Adrenal gland (tissue), 9 donors: ENCODE measurements at regions not wholly inside any gene's neighbourhood (a gene's known extent, or its start where the extent isn't known, plus 50 kb on each side); places are given as distances from the start of the nearest gene placed in this dataset.

Experiments used
- DNase-seq, 7 donors: peaks; one replicate each; pipeline ENCODE4 v3.0.0-alpha.2; 2019 to 2020
- H3K27ac ChIP-seq, 5 donors: fragments of 200-600 bp; sonication (generic) in 4 of 5; 1 replicate in 3 of 5; 2 replicates in 2 of 5; pipeline versions ENCODE4 v1.5.1 to v1.8.0; 2016 to 2020; ENCODE audit warnings: mild to moderate bottlenecking in 1 of 5
- H3K27me3 ChIP-seq: fragments of 200-600 bp; 2 replicates; pipeline ENCODE4 v1.8.0; 2021
- H3K36me3 ChIP-seq, 2 donors: fragments of 200-600 bp; replicated peaks in 1 of 2; 1 replicate in 1 of 2; 2 replicates in 1 of 2; pipeline versions ENCODE4 v1.5.1 to v1.8.0; 2018 to 2022
- H3K4me1 ChIP-seq, 2 donors: fragments of 200-600 bp; replicated peaks in 1 of 2; 1 replicate in 1 of 2; 2 replicates in 1 of 2; pipeline versions ENCODE4 v1.5.1 to v1.8.0; 2018 to 2021
- H3K4me3 ChIP-seq, 4 donors: fragments of 200-600 bp; sonication (generic) in 3 of 4; one replicate each; pipeline ENCODE4 v1.5.1; 2016 to 2018
- H3K9me3 ChIP-seq, 3 donors: fragments of 200-600 bp; sonication (generic) in 1 of 3; replicated peaks in 1 of 3; 1 replicate in 2 of 3; 2 replicates in 1 of 3; pipeline versions ENCODE4 v1.5.1 to v1.8.0; 2016 to 2021
- POLR2A ChIP-seq, 2 donors: fragments of 450-650 bp; IDR thresholded peaks; one replicate each; pipeline ENCODE4 v1.6.1; 2017; ENCODE audit warnings: antibody characterized with exemption in 2 of 2, mild to moderate bottlenecking in 2 of 2, moderate library complexity in 1 of 2
- WGBS, 4 donors: extraction: QIAGEN DNeasy Blood & Tissue Kit in 2 of 4; methylation state at CpG; one replicate each; pipeline versions ENCODE4 v1.1.5 to v1.1.7; 2013 to 2017; 5-methylcytosine and 5-hydroxymethylcytosine counted together
- intact Hi-C, 2 donors: fragments of 100-400 bp; cut with DNase I; formaldehyde crosslinking; loops; one replicate each; pipeline versions ENCODE4 v1.14.1 to v1.15.0; 2022 to 2023
- TF ChIP-seq, protein P1 (sequence below), 6 experiments: fragments of 450-650 bp in 4 of 6; fragments of 200-600 bp in 2 of 6; sonication (generic) in 1 of 6; IDR thresholded peaks; 1 replicate in 5 of 6; 2 replicates in 1 of 6; pipeline versions ENCODE4 v1.5.1 to v1.8.0; 2016 to 2021; ENCODE audit warnings: antibody characterized with exemption in 6 of 6, mild to moderate bottlenecking in 2 of 6, moderate library complexity in 1 of 6
- donor health status: healthy with polysubstance abuse.
- donor health status: Bipolar disorder and iron deficiency.
- donor health status: DM: yes; HTN: yes; CAD: no.
- donor health status: DM: no; HTN: no; CAD: no.
- donor health status: DM: no; HTN: no; CAD: no.

DNA sequence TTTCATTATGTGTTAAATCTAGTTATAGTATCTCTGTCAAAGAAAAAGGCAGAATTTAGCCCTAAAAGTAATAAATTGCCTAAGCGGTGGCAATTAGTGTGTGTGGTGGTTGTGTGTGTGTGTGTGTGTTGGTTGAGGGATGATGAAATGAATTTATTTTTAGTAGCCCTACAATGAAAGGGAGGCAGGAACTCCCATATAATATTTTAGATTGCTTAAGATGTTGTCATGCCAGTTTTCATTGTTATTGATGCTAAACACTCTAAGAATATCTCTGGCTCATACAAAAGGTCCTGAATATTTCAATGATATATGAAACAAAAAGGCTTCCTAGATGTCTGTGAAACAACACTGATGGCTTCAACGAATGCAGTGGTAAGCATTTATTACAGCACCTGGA is 140.6 kb upstream of the TBC1D5 start:
- Histone ChIP-seq H3K9me3 (no peaks in the 10 kb centered on the region), H3K27me3 (no peaks in the 10 kb centered on the region), H3K4me3 (no peak overlapping the region), H3K4me1 (no peaks in the 10 kb centered on the region), H3K36me3 (no peaks in the 10 kb centered on the region), H3K27ac (no peak overlapping the region)
- 65 to 82% (median 76%) methylated on average over 2 of the region's 2 CpGs for WGBS, 4 donors
- intact Hi-C loops: no loop called here
- TF ChIP-seq POLR2A (IDR thresholded peaks at IDR 0.05): no peak
- TF ChIP-seq, protein P1, sequence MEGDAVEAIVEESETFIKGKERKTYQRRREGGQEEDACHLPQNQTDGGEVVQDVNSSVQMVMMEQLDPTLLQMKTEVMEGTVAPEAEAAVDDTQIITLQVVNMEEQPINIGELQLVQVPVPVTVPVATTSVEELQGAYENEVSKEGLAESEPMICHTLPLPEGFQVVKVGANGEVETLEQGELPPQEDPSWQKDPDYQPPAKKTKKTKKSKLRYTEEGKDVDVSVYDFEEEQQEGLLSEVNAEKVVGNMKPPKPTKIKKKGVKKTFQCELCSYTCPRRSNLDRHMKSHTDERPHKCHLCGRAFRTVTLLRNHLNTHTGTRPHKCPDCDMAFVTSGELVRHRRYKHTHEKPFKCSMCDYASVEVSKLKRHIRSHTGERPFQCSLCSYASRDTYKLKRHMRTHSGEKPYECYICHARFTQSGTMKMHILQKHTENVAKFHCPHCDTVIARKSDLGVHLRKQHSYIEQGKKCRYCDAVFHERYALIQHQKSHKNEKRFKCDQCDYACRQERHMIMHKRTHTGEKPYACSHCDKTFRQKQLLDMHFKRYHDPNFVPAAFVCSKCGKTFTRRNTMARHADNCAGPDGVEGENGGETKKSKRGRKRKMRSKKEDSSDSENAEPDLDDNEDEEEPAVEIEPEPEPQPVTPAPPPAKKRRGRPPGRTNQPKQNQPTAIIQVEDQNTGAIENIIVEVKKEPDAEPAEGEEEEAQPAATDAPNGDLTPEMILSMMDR (IDR thresholded peaks at IDR 0.05): no peak
- DNase-seq: no peak

DNA sequence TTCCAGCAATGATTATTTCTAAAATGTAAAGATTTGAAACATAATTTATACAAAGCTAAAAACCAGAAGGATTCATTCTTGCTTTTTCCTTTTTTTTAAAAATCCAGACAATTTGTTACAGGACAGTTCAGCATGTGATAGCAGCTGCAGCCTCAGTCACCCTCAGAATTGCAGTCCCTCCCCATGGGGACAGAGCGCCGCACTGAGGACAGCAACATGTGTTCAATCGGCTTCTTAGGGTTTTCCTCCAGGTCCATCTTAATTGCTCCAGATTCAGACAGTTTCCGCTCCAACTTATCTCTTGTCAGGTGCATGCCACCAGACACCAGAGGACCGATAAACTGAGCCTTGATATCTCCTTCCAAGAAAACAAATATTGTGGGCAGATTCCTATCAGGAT is 134.9 kb upstream of the TBC1D5 start:
- DNase-seq: no peak
- intact Hi-C loops: no loop called here

DNA sequence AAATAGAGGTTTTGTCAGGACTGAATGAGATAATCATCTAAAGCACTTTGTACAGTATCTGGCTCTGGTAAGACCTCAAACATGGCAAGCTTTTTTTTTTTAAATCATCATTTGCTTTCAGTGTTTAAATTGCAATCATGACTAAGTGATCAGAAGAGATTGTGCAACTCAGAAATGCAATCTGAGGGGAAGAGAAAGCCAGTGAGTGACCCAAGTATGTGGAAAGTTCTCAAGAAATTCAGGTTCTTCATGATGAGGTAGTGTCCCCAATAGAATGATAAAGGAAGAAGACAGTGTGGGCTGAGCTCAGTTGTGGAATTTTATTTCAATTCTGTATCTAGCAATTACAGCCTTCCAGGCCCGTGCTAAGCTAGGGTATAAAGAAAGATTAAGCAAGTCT is 132.2 kb upstream of the TBC1D5 start:
- H3K4me1 ChIP-seq: no peaks in the 10 kb centered on the region
- TF ChIP-seq POLR2A (IDR thresholded peaks at IDR 0.05): no peak
- TF ChIP-seq, protein P1 (IDR thresholded peaks at IDR 0.05): no peak
- H3K36me3 ChIP-seq: no peaks in the 10 kb centered on the region
- 59 to 86% (median 72%) methylated on average over 1 of the region's 1 CpG for WGBS, 4 donors
- H3K9me3 ChIP-seq: no peaks in the 10 kb centered on the region
- intact Hi-C loops: no loop called here
- no peak for DNase-seq
- H3K4me3 ChIP-seq: no peak overlapping the region
- H3K27ac ChIP-seq: no peak overlapping the region
- peaks cover 4% of the 10 kb centered on the region for H3K27me3 ChIP-seq

More for the DNA sequence above, 134.9 kb upstream of the TBC1D5 start:
- 83 to 92% (median 87%) methylated on average over 5 of the region's 5 CpGs for WGBS, 4 donors
- Histone ChIP-seq H3K36me3 (no peaks in the 10 kb centered on the region), H3K27me3 (no peaks in the 10 kb centered on the region), H3K4me3 (no peak overlapping the region), H3K9me3 (no peaks in the 10 kb centered on the region), H3K4me1 (no peaks in the 10 kb centered on the region), H3K27ac (no peak overlapping the region)
- TF ChIP-seq, protein P1 (IDR thresholded peaks at IDR 0.05): no peak
- TF ChIP-seq POLR2A (IDR thresholded peaks at IDR 0.05): no peak

DNA sequence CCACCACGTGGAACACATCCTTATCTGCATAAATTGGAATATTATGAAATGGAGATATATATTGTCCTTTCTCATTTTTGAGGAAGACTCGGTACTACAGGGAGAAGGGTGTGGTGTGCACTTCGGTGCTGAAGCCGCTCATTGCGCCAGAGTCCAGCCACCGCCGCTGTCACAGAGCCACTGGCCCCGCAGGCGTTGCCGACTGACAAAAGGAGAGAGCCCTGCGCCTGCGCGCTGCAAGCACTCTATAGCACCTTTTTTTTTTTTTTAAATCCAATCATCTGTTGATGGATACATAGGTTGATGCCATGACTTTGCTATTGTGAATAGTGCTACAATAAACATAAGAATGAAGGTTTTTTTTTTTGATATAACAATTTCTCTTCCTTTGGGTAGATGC is 130.0 kb upstream of the TBC1D5 start:
- TF ChIP-seq POLR2A (IDR thresholded peaks at IDR 0.05): no peak
- TF ChIP-seq, protein P1 (IDR thresholded peaks at IDR 0.05): no peak
- intact Hi-C loops: no loop called here
- H3K27me3 ChIP-seq: peaks cover 4% of the 10 kb centered on the region
- H3K4me3 ChIP-seq: no peak overlapping the region
- H3K27ac ChIP-seq: no peak overlapping the region
- H3K4me1 ChIP-seq: no peaks in the 10 kb centered on the region
- DNase-seq: no peak
- 93 to 96% (median 95%) methylated on average over 13 of the region's 13 CpGs for WGBS, 4 donors
- no peaks in the 10 kb centered on the region for H3K36me3 ChIP-seq
- H3K9me3 ChIP-seq: no peaks in the 10 kb centered on the region
